H1 (cell line): ENCODE measurements at regions not wholly inside any gene's neighbourhood (a gene's known extent, or its start where the extent isn't known, plus 50 kb on each side); places are given as distances from the start of the nearest gene placed in this dataset.

ENCODE experiments used
- CHD1 ChIP-seq: IDR thresholded peaks from 2 replicates; pipeline ENCODE4 v1.6.1; 2012; ENCODE audit warnings: low read depth, low read length, improper control_type of control experiment
- HDAC2 ChIP-seq, 2 experiments: fragments of 300-600 bp in 1 of 2; sonication (generic) in 1 of 2; IDR thresholded peaks; 2 replicates each; pipeline ENCODE4 v1.6.1; 2011 to 2012; ENCODE audit warnings: low read depth in 2 of 2, low read length in 2 of 2, mild to moderate bottlenecking in 2 of 2, moderate library complexity in 2 of 2, borderline replicate concordance in 1 of 2, inconsistent platforms in 1 of 2
- ZNF274 ChIP-seq: IDR thresholded peaks from 2 replicates; pipeline ENCODE4 v1.7.0; 2012; ENCODE audit warnings: low read length, borderline replicate concordance; ENCODE audit errors: extremely low read depth

DNA sequence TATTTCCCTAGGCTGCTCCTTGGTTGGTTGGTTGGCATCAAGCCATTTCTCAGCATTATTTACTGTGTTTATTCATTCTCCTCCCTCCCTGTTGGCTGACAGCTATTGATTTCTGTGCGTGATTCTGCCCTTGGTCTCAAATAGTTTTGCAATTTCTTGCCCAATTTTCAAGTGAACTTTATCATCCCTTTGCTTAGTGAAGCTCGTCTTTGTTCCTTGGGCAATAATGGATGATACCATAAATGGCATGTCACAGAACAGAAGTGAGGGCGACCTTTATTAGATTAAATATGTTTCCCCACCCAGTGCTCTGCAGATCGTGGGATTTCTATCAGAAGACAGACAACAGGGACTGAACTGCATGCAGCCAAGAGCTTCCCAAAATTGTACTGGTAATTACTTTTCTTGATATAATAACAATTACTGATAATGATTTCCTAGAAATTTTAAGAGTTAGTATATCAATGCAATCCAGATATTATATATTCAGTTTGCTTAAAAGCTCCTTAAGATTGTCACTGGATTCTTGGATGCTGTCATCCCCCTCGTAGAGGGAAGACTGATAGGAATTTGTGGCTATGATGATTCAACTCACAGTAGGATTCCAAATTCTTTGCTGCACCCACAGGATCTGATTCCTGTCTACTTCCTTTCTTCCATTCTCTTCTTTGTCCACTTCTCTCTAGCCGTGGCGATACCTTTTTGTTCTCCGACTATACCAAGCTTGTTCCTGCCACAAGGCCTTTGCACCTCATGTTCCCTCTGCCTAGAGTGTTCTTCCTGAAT is 122.1 kb upstream of the KAZN start (continued):
- TF ChIP-seq HDAC2 (IDR thresholded peaks at IDR 0.05; ENCODE audit: borderline replicate concordance in 1 of 2, low read depth in 2 of 2, low read length in 2 of 2) (no peak), CHD1 (no peak), ZNF274 (no peak)
